Inferior parietal cortex (tissue), 1 donor: ENCODE measurements at regions not wholly inside any gene's neighbourhood (a gene's known extent, or its start where the extent isn't known, plus 50 kb on each side); places are given as distances from the start of the nearest gene placed in this dataset.

Experiments used
- DNase-seq: peaks from one replicate; pipeline ENCODE4 v3.0.0-alpha.2; 2016; ENCODE audit errors: extremely low spot score

DNA sequence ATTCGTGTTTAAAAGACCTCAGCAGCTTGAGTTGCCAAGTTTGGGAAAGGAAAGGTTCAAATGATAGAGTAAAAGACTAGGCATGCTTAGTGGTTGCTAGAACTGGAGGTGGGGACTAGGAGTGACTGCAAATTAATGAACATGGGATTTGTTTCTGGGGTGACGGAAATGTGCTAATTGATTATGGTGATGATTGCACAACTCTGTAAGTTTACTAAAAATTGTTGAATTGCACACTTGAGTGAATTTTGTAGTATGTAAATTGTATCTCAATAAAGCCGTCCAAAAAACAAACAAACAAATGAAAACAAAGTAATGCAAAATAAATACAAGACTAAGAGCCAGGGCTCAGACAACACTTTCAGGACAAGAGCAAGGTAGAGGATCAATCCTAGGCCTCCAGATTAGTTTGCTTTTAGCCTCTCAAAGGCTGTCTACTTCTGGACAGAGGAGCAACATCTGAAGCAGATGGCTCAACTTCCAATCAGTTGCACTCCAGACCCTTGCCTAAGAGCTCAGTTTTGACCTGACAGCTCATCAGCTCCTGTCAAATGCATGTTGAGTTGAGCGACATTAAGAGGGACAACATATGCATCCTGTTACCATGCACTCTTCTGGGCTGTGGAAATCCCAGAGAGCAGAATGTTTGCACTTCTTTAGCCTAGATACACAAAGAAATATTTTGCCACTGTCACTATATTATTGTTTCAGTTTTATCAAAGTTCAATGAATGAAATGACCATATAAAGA, 111.2 kb upstream of the ASIC2 start:
- no peak for DNase-seq

GRCh38 chr17:33416131-33416530, 123.0 kb upstream of the ASIC2 start:
- no peak for DNase-seq

DNA sequence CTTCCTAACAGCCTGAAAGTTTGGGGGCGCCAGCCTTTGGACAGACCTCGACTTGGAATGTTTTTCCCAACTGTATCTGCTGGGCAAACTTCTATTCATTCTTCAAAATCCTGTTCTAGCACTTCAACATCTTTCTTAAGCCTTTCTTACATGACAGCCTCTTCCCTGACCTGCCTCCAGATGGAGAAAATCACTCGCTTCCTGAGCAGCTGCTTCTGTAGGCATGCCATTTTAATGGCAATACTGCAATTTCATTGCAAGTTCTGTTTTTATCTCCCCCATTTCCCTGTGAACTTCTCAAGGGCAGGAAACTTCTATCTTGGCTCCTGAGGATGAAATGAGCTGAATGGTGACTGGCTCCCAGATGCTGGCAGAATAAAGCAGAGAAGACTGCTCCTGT, 128.8 kb upstream of the ASIC2 start:
- DNase-seq: no peak

GRCh38 chr17:33433581-33433980, 140.5 kb upstream of the ASIC2 start:
- no peak for DNase-seq

DNA sequence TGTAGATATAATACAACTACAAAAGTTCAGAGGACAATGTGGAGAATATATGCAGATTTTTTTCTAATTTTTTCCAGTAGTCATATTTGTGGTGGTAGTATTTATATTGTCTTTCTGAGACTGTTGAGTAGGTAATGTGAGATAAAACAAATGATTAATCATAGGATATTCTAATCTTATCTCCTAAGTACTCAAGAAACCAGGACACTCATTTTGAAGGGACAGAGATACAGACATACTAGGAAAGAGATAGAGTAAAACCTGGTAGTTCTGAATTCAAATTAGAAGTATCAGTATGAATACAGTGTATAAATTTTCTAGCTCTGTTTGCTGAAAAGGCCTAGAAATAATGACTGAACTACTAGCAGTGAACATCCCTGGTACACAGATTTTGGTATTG, 141.7 kb upstream of the ASIC2 start:
- DNase-seq: no peak

DNA sequence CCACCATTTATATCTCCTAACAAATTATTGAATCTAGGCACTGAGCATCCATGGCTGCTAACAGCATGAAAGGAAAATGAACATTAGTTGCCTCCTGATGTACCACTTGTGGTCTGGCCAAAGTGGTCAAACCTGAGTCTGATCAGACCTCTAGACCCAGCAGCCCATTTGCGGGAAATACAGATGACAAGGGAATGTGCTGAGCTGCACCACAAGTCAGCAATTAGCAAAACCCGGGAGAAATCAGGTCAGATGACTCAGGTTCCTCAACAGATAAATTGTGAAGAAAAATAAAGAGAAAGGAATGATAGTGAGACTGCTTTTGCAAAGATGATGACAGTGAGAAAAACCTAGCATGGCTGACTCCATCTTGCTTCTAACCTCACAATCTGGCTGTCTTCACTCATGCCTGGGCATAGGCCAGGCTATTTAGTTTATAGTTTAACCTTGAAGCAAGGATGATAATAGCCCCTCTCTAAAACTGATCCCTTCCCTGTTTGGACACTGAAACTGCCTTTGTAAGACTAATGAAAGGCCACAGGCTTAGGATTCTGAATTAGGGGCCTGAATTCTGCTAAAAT, 142.7 kb upstream of the ASIC2 start:
- DNase-seq: no peak

GRCh38 chr17:33436321-33436720, 143.2 kb upstream of the ASIC2 start:
- DNase-seq: no peak

GRCh38 chr17:33438139-33438538, 145.0 kb upstream of the ASIC2 start:
- no peak for DNase-seq

DNA sequence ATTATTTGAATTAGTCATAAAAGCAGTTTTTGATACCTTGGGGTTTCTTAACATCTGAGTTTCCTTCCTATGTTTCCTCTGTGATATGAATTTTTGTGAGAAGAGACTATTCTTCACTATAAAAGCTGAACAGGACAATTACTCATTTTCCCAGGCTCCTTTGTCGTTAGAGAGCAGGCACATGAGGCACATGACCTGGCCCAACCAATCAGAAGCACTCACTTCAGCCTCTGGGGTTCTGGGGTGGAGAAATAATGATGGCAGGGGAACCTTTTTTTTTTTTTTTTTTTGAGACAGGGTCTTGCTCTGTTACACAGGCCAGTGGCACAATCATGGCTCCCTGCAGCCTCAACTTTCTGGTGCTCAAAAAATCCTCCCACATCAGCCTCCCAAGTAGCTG, 145.5 kb upstream of the ASIC2 start:
- DNase-seq: no peak

DNA sequence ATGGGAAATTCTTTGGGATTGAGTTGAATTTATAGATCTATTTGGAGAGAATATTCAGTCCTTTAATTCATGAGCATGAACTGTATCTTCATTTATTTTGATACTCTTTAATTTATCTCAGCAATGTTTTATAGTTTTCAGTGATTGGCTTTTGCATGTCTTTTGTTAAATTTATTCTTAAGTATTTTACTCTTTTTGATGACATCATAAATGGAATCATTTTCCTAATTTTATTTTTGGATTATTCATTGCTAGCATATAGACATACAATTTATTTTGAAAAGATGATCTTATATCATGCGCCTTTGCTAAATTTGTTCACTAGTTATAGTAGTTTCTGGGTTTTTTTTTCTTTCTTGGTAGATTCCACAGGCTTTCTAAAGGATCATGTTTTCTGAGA, 149.2 kb upstream of the ASIC2 start:
- no peak for DNase-seq

DNA sequence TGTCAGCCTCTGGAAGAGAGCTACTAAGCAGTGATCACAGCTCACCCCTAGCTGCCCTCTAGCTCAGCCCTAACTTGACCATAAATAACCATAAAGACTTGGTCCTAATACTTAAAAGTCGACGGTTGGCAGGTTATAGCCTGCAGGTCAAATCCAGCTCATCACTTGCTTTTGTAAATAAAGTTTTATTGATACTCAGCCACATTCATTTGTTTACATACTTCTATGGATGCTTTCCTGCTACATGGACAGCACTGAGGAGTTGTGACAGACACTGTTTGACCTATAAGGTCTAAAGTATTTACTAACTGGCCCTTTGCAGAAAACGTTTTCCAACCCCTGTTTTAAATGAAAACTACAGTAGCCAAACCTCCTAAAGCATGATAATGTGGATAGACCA, 151.6 kb upstream of the ASIC2 start:
- no peak for DNase-seq

DNA sequence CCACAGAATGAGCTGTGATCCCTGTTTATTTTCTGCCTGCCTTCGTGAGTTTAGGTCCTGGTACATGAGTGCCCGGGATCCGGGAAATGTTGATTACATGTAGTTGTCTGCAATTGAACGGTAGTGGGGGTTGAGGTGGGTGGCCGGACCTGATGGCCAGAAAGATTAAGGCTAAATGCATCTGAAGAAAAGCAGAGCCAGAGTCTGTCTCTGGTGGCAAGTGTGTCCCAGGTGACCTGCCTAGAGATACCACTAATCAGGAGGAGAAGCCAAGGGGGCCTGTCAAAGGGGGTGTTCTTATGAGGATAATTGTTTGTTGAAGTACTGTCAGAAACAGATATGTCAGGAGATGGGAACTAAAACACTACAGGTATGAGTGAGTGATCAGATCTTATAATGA, 154.0 kb upstream of the ASIC2 start:
- DNase-seq: no peak

DNA sequence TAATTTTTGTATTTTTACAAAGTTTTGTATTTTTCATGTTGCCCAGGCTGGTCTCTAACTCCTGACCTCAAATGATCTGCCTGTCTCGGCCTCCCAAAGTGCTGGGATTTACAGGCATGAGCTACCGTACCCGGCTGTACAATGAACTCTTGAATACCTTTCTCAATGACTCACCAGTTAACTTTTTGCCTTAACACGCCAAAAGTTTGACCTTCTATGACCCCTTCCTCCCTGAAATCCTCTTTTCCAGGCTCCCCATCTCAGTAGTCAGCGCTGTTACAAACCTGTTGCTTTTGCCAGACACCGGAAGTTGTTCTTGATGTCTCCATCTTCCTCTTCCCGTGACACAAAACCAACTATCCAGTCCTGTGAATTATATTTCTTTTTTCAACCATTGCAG, 158.1 kb upstream of the ASIC2 start:
- no peak for DNase-seq

- no peak for DNase-seq
Measured at GRCh38 chr17:33457477-33457876, 164.4 kb upstream of the ASIC2 start.

DNA sequence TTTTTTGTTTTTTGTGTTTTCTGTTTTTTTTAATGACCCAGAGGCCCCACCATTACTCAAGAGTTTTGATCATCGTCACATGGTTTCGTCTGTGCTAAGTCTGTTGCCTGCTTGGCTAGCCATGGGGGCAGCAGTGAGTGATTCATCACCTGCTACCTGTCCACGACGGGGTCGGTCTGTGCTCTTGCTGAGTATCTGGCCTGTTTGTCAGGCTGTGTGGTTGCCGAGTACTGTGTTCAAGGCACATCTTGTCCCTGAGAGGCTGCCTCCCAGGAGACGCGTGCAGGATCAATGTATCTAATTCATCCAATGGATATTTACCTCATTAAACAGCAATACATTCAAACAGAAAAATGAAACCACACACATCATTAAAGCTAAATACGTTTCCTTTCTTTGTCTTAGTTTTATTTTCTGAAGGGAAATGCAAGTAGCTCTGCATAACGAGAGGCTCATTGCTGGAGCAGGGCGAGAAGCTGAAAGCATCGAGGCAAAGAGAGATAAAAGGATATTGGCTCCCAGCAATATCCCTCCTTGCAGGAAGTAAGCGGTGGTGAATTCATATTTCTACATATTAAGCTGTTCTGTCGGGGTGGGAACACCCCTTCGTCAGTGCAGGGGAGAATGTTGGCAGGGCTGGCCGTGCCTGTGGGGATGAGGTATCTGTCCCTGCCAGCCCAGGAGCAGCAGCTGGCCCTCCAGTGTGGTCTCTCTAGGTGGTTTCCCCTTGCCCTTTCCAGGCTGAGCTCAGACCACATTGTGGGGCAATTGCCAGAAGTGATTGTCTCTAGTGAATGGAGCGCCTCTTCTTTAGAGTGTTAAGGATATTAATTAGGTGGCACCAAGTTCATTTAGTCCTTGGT, 166.2 kb upstream of the ASIC2 start:
- no peak for DNase-seq

- DNase-seq: peak; percentile 2
Measured at GRCh38 chr17:33460781-33461450, 167.8 kb upstream of the ASIC2 start.

DNA sequence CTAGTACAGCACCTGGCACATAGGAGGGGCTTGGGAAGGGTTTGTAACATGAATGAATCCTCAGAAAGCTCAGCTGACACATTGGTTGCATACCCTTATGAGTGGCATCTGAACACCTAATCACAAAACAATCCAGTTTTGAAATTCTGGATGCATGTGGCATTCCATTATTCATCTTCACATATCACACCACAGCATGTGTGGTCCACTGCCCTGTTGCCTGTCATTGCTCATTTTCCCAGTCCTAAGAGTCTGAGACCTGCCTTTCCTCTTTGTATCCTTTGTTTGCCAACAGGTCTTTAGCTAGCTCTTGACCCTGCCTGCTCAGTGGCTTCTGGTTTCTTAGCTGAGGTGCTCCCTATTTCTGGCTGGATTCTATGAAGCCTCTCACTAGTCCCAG, 170.8 kb upstream of the ASIC2 start:
- DNase-seq: no peak

DNA sequence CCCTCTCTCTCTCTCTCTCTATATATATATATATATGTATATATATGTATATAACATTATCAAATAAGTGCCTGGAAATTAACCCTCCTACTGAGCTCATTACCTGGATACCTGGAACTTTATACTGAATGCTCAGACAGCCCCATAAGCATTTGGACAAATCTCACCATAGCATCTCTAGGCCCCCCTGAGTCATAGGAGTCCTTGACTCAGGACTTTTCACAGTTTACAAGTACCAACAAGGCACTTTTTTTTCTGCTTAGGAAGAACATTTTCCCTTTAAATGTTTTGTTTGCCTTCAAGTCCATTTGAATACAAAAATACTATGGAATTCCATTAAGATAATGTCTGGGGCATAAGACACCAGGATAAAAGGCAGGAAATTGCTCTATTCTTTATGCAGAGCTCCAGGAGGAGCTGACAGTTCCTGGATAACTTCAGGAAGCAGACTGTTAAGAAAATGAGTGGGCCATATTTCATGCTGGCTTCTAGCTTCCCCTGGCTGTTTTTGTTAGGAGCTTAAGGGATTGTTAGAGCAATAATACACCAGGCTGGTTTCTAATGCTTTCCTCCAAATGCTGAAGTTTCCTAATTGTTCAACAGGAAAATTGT, 171.7 kb upstream of the ASIC2 start:
- DNase-seq: no peak

DNA sequence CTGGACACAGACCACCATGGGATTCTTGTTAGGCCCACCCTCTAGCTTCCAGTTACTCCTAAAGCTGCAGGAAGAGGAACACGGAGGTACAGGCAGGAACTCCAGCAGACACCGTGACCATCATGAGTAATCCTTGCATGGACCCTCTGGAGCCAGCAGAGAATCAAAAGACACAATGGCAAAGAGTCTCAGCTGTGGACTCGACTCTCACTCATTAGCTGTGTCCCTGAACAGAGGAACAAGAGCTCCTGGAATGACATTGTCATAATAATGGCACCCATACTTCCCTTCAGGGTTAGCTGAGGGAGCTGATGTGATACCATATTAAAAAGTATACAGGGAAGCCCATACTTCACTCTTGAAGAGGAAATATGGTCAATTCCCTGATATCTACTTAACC, 176.3 kb upstream of the ASIC2 start:
- no peak for DNase-seq

DNA sequence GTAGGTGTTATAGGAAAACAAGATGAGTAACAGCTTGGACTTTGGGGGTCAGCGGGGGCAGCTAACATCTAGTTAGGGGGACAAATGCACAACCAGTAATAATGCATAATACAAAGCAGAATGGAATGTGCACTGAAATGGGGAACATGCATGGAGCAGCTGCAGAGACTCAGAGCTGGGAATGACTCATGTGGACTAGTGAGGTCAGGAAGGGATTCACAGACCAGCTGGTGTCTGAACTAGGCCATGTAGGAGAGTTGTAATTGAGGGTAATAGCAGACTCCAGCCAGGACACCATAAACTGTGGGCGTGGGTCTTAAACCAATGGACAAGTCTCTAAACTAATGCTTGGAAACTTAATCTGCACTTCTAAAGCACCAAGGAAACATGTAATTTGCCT, 176.8 kb upstream of the ASIC2 start:
- no peak for DNase-seq

DNA sequence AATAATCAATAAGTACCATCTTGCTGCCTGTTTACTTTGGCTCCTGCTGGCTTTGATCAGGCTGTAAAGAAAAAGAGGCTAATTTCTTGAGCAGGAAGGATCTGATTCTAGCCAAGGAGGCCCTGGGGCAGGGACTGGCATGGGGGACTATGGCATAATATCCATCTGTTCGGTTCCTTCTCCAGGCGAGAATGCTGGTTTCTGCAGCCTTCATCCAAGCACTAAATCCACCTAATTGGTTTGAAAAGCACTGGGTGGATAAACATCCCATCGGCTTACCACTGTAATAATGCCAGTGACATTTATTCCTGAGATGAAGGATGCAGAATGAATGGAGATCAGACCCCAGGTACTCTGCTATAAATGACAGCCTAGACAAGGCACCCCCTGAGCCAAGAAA, 180.0 kb upstream of the ASIC2 start:
- DNase-seq: no peak

DNA sequence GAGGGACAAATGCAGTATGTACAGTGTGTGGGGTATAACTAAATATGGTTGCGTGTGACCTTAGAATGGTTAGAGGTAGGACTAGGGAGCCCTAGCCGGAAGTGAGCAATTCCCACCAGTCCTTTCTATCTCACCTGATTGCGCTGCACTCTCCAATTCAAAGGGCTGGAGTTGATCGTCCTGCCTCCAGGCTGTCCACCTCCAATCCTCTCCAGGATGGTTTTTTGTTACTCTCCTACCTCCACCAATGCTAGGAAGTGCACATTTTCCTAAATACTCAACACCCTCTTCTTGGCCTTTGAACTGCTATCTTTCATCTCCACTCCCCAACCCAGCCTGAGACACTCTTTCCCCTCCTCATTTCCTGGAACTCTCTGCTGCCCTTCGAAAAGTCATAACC, 181.7 kb upstream of the ASIC2 start:
- DNase-seq: no peak
